ENCODE measurements at regions not wholly inside any gene's neighbourhood (a gene's known extent, or its start where the extent isn't known, plus 50 kb on each side); places are given as distances from the start of the nearest gene placed in this dataset.

DNA sequence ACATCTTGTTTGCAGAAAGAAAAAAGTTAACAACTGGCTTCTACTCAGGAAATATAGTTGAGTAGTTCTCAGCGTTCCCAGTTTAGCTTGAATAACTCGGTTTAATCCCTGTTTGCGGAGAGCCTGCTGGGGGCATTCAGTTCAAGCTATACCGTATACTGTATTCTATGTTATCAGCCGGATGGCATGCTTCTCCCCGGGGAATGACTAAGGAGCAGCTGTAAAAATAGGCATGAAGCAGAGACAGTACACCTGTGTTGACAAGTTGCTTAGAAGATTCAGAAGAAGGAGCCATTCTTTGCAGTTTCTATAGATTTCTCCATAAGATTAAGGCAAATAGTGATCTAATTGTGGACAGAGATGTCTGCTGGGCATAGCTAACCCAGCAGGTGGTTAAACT is 267.8 kb upstream of the NCAM2 start:
- Histone ChIP-seq H3K79me2 (ENCODE audit: insufficient read depth, low read length) (no peaks in the 10 kb centered on the region), H3K27ac (ENCODE audit: low read depth, low read length) (no peak overlapping the region), H3K36me3 (ENCODE audit: insufficient read depth, low read length) (no peaks in the 10 kb centered on the region), H3K4me2 (ENCODE audit: low read length) (no peak overlapping the region), H3K4me3 (ENCODE audit: insufficient read depth, low read depth, low read length) (no peak overlapping the region), H3K9me3 (ENCODE audit: insufficient read depth, low read depth, low read length) (no peaks in the 10 kb centered on the region), H3K27me3 (ENCODE audit: insufficient read depth, low read length) (no peaks in the 10 kb centered on the region), H4K20me1 (ENCODE audit: insufficient read depth, low read length) (no peaks in the 10 kb centered on the region), H3K9ac (ENCODE audit: low read length) (no peak overlapping the region), H3K4me1 (ENCODE audit: insufficient read depth, low read length) (no peaks in the 10 kb centered on the region), H2AFZ (ENCODE audit: low read depth, low read length) (no peak overlapping the region)
- Mint-ChIP-seq H3K36me3 (ENCODE audit: low read depth, unreplicated experiment) (no peaks in the 10 kb centered on the region), H3K27ac (ENCODE audit: unreplicated experiment) (no peak overlapping the region), H3K4me3 (ENCODE audit: unreplicated experiment) (no peak overlapping the region), H3K27me3 (ENCODE audit: low read depth, unreplicated experiment) (no peaks in the 10 kb centered on the region), H3K4me1 (ENCODE audit: low read depth, unreplicated experiment) (peaks cover 13% of the 10 kb centered on the region), H3K9me3 (ENCODE audit: unreplicated experiment) (no peaks in the 10 kb centered on the region)
- TF ChIP-seq EZH2 (IDR thresholded peaks at IDR 0.05; ENCODE audit: insufficient read depth, low read length) = no peak
- TF ChIP-seq, protein P1, sequence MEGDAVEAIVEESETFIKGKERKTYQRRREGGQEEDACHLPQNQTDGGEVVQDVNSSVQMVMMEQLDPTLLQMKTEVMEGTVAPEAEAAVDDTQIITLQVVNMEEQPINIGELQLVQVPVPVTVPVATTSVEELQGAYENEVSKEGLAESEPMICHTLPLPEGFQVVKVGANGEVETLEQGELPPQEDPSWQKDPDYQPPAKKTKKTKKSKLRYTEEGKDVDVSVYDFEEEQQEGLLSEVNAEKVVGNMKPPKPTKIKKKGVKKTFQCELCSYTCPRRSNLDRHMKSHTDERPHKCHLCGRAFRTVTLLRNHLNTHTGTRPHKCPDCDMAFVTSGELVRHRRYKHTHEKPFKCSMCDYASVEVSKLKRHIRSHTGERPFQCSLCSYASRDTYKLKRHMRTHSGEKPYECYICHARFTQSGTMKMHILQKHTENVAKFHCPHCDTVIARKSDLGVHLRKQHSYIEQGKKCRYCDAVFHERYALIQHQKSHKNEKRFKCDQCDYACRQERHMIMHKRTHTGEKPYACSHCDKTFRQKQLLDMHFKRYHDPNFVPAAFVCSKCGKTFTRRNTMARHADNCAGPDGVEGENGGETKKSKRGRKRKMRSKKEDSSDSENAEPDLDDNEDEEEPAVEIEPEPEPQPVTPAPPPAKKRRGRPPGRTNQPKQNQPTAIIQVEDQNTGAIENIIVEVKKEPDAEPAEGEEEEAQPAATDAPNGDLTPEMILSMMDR (IDR thresholded peaks at IDR 0.05; ENCODE audit: insufficient read depth, low read depth, low read length) = no peak
- DNase-seq (ENCODE audit: low read depth) = no peak
- FAIRE-seq = no peak

DNA sequence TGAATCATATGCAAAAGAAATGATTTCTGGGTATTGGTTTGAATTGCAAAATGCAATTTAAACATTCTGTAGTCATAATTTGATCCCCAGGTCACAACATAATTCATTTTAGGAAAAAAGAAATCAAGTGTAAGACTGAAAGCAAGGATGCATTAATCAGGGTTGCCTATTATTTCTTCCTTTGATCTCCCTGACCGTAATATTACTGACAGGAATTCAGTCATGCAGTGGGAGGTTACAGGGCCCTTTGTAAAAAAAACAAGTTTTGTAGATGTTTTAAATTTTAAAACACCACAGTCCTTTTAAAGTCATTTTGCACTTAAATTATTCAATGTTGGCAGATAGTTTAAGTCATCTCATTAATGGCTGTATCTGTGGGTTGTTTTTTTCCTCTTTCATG is 263.0 kb upstream of the NCAM2 start:
- Histone ChIP-seq H3K4me1 (ENCODE audit: insufficient read depth, low read length) (no peaks in the 10 kb centered on the region), H4K20me1 (ENCODE audit: insufficient read depth, low read length) (no peaks in the 10 kb centered on the region), H3K9ac (ENCODE audit: low read length) (no peak overlapping the region), H3K27ac (ENCODE audit: low read depth, low read length) (no peak overlapping the region), H3K4me3 (ENCODE audit: insufficient read depth, low read depth, low read length) (no peak overlapping the region), H2AFZ (ENCODE audit: low read depth, low read length) (no peak overlapping the region), H3K36me3 (ENCODE audit: insufficient read depth, low read length) (no peaks in the 10 kb centered on the region), H3K27me3 (ENCODE audit: insufficient read depth, low read length) (no peaks in the 10 kb centered on the region), H3K4me2 (ENCODE audit: low read length) (no peak overlapping the region), H3K9me3 (ENCODE audit: insufficient read depth, low read depth, low read length) (no peaks in the 10 kb centered on the region), H3K79me2 (ENCODE audit: insufficient read depth, low read length) (no peaks in the 10 kb centered on the region)
- Mint-ChIP-seq H3K4me1 (ENCODE audit: low read depth, unreplicated experiment) (peaks cover 10% of the 10 kb centered on the region), H3K9me3 (ENCODE audit: unreplicated experiment) (no peaks in the 10 kb centered on the region), H3K36me3 (ENCODE audit: low read depth, unreplicated experiment) (no peaks in the 10 kb centered on the region), H3K27me3 (ENCODE audit: low read depth, unreplicated experiment) (no peaks in the 10 kb centered on the region), H3K4me3 (ENCODE audit: unreplicated experiment) (no peak overlapping the region), H3K27ac (ENCODE audit: unreplicated experiment) (no peak overlapping the region)
- no peak for FAIRE-seq
- TF ChIP-seq, protein P1 (IDR thresholded peaks at IDR 0.05; ENCODE audit: insufficient read depth, low read depth, low read length) = no peak
- TF ChIP-seq EZH2 (IDR thresholded peaks at IDR 0.05; ENCODE audit: insufficient read depth, low read length) = no peak
- DNase-seq (ENCODE audit: low read depth) = no peak

DNA sequence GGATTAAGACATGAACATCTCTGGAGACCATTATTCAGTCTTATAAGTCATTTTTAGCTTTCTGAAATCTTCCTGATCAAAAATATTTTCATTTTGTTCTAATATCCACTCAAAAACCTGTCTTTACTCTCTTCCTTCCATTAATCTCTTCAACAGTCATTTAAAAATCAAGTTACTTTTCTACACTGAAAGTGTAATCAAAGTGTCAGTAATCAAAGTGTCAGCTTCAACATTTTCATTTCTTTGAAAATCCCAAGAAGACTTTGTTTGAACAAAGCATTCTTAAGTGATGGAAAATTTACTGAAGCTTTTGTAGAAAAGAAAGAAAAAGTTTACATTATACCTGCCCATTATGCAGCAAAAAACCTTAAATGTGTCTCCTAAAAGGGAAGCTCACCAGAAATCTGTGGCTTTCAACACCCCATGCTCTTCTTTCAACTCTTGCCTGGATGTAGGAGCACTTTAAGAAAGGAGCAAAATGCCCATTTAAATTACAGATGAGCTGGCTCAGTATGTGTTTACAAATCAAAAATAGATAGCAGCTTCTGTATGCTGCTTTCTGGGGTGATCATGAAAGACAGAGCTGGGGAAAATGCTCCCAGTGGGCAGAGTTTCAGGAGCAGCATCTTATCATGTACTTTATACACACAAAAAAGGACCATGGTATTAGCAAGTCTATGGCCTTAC is 260.8 kb upstream of the NCAM2 start:
- no peak overlapping the region for H3K27ac Mint-ChIP-seq (ENCODE audit: unreplicated experiment)
- no peak overlapping the region for H3K4me3 Mint-ChIP-seq (ENCODE audit: unreplicated experiment)
- no peaks in the 10 kb centered on the region for H3K4me1 ChIP-seq (ENCODE audit: insufficient read depth, low read length)
- TF ChIP-seq, protein P1 (IDR thresholded peaks at IDR 0.05; ENCODE audit: insufficient read depth, low read depth, low read length) = no peak
- no peak for TF ChIP-seq EZH2 (IDR thresholded peaks at IDR 0.05; ENCODE audit: insufficient read depth, low read length)
- H2AFZ ChIP-seq (ENCODE audit: low read depth, low read length) = no peak overlapping the region
- H3K4me2 ChIP-seq (ENCODE audit: low read length) = no peak overlapping the region
- no peaks in the 10 kb centered on the region for H3K9me3 ChIP-seq (ENCODE audit: insufficient read depth, low read depth, low read length)
- H3K79me2 ChIP-seq (ENCODE audit: insufficient read depth, low read length) = no peaks in the 10 kb centered on the region
- H3K27ac ChIP-seq (ENCODE audit: low read depth, low read length) = no peak overlapping the region
- H3K9ac ChIP-seq (ENCODE audit: low read length) = no peak overlapping the region
- H3K27me3 Mint-ChIP-seq (ENCODE audit: low read depth, unreplicated experiment) = no peaks in the 10 kb centered on the region
- no peaks in the 10 kb centered on the region for H3K27me3 ChIP-seq (ENCODE audit: insufficient read depth, low read length)
- peaks cover 7% of the 10 kb centered on the region for H3K4me1 Mint-ChIP-seq (ENCODE audit: low read depth, unreplicated experiment)
- H3K4me3 ChIP-seq (ENCODE audit: insufficient read depth, low read depth, low read length) = no peak overlapping the region
- FAIRE-seq (no peak), DNase-seq (ENCODE audit: low read depth) (no peak)
- H4K20me1 ChIP-seq (ENCODE audit: insufficient read depth, low read length) = no peaks in the 10 kb centered on the region
- H3K9me3 Mint-ChIP-seq (ENCODE audit: unreplicated experiment) = no peaks in the 10 kb centered on the region
- H3K36me3 ChIP-seq (ENCODE audit: insufficient read depth, low read length) = no peaks in the 10 kb centered on the region
- no peaks in the 10 kb centered on the region for H3K36me3 Mint-ChIP-seq (ENCODE audit: low read depth, unreplicated experiment)

All from astrocyte (in vitro differentiated cells and primary cell).